ENCODE measurements at regions not wholly inside any gene's neighbourhood (a gene's known extent, or its start where the extent isn't known, plus 50 kb on each side); places are given as distances from the start of the nearest gene placed in this dataset.

DNA sequence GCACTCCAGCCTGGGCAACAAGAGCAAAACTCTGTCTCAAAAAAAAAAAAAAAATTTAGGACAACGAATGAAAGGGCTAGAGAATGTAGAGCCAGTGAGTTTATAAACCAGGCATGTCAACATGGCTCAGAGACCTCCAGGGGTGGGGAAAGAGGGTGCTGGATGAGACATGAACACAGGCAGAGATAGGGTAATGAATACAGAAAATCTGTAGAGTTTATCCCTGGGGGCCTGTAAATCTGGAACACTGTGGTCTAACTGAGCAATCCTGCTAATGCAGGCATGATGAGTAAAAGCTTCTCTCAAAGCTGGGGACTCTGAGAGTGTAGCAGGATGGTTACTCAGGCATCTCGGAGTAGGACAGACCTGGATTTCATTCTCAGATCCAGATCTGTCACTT lies 59.2 kb upstream of the IGFBP2 start:
- Histone ChIP-seq H3K9me3 (no peaks in the 10 kb centered on the region), H3K27me3 (no peaks in the 10 kb centered on the region), H3K27ac (peak overlapping the region; percentile 76 to 92 (median 84)), H3K4me3 (no peak overlapping the region), H3K36me3 (no peaks in the 10 kb centered on the region), H3K4me1 (peaks cover 3 to 43% (median 13%) of the 10 kb centered on the region in 3 donors)
- TF ChIP-seq, protein P1, sequence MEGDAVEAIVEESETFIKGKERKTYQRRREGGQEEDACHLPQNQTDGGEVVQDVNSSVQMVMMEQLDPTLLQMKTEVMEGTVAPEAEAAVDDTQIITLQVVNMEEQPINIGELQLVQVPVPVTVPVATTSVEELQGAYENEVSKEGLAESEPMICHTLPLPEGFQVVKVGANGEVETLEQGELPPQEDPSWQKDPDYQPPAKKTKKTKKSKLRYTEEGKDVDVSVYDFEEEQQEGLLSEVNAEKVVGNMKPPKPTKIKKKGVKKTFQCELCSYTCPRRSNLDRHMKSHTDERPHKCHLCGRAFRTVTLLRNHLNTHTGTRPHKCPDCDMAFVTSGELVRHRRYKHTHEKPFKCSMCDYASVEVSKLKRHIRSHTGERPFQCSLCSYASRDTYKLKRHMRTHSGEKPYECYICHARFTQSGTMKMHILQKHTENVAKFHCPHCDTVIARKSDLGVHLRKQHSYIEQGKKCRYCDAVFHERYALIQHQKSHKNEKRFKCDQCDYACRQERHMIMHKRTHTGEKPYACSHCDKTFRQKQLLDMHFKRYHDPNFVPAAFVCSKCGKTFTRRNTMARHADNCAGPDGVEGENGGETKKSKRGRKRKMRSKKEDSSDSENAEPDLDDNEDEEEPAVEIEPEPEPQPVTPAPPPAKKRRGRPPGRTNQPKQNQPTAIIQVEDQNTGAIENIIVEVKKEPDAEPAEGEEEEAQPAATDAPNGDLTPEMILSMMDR (IDR thresholded peaks at IDR 0.05): no peak
- no peak for TF ChIP-seq POLR2AphosphoS5 (IDR thresholded peaks at IDR 0.05)
- no peak for TF ChIP-seq EP300 (IDR thresholded peaks at IDR 0.05)
- TF ChIP-seq POLR2A (IDR thresholded peaks at IDR 0.05): no peak
- 36% methylated on average over 2 of the region's 2 CpGs; no CpG with 5 or more reads in 1 of the 2 donors for WGBS, 2 donors (ENCODE audit: low coverage in 1 of 2)
- no peak for ATAC-seq

- Histone ChIP-seq H3K4me3 (no peak overlapping the region), H3K27me3 (no peaks in the 10 kb centered on the region), H3K27ac (peak overlapping the region; percentile 76 to 92 (median 84)), H3K4me1 (peaks cover 3 to 43% (median 13%) of the 10 kb centered on the region in 3 donors), H3K36me3 (no peaks in the 10 kb centered on the region), H3K9me3 (no peaks in the 10 kb centered on the region)
- no peak for TF ChIP-seq POLR2AphosphoS5 (IDR thresholded peaks at IDR 0.05)
- TF ChIP-seq EP300 (IDR thresholded peaks at IDR 0.05): no peak
- TF ChIP-seq, protein P1 (IDR thresholded peaks at IDR 0.05): no peak
- TF ChIP-seq POLR2A (IDR thresholded peaks at IDR 0.05): no peak
- 96 to 100% methylated on average over 3 of the region's 3 CpGs for WGBS, 2 donors (ENCODE audit: low coverage in 1 of 2)
- no peak for ATAC-seq
Observed at GRCh38 chr2:216574586-216574985, 58.6 kb upstream of the IGFBP2 start.

- no peak overlapping the region for H3K4me3 ChIP-seq
- no peaks in the 10 kb centered on the region for H3K27me3 ChIP-seq
- H3K27ac ChIP-seq: peak overlapping the region in 3 of 4 donors; percentile 76 to 85 (median 83)
- WGBS, 2 donors (ENCODE audit: low coverage in 1 of 2): 60% methylated on average over 1 of the region's 1 CpG; no CpG with 5 or more reads in 1 of the 2 donors
- H3K4me1 ChIP-seq: peaks cover 3 to 52% (median 13%) of the 10 kb centered on the region in 3 donors
- H3K9me3 ChIP-seq: no peaks in the 10 kb centered on the region
- H3K36me3 ChIP-seq: no peaks in the 10 kb centered on the region
- ATAC-seq: no peak
- no peak for TF ChIP-seq POLR2AphosphoS5 (IDR thresholded peaks at IDR 0.05)
- TF ChIP-seq POLR2A (IDR thresholded peaks at IDR 0.05): no peak
- TF ChIP-seq EP300 (IDR thresholded peaks at IDR 0.05): no peak
- TF ChIP-seq, protein P1 (IDR thresholded peaks at IDR 0.05): no peak
Observed at GRCh38 chr2:216575465-216575864, 57.8 kb upstream of the IGFBP2 start.

DNA sequence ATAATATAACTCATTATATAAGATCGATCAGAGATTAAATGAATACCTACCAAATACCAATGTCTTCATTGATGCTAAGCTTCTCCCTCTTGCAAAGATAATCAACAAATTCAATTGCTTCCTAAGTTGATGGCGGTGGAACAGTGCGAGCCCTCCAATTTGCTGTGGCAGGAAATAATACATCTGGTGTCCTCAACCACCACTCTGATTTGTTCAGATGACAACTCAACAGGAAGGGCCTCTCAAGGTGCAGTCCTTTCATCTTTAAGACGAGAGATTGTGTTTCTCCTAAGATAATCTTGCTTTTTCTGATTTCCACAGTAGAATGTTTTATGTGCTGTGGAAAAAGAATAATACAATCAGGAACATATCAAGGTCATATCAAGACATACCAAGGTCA lies 56.6 kb upstream of the IGFBP2 start:
- no peak for TF ChIP-seq EP300 (IDR thresholded peaks at IDR 0.05)
- TF ChIP-seq POLR2A (IDR thresholded peaks at IDR 0.05): no peak
- TF ChIP-seq, protein P1 (IDR thresholded peaks at IDR 0.05): no peak
- TF ChIP-seq POLR2AphosphoS5 (IDR thresholded peaks at IDR 0.05): no peak
- no peak for ATAC-seq
- H3K4me3 ChIP-seq: no peak overlapping the region

DNA sequence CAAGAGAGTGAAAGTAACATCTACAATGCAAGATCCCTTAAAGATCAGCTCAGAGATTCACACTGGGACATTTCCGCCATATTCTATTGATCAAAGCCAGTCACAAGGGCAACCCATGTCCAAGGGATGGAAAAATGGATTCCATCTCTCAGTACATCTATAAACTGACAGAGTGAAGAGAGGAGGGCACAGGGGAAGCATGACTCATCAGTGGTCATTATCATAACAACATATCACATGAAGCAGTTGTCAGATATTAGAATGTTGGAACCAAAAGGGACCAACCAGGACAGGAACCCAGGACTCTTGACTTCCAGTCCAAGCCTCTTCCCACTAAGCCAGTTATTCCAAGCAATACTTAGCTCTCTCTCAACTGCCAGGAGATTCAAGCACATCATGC lies 54.9 kb upstream of the IGFBP2 start:
- TF ChIP-seq POLR2A (IDR thresholded peaks at IDR 0.05) (no peak), POLR2AphosphoS5 (IDR thresholded peaks at IDR 0.05) (no peak), EP300 (IDR thresholded peaks at IDR 0.05) (no peak)
- TF ChIP-seq, protein P1 (IDR thresholded peaks at IDR 0.05): no peak
- H3K36me3 ChIP-seq: no peaks in the 10 kb centered on the region
- H3K27ac ChIP-seq: peak overlapping the region in 2 of 4 donors; percentile 13 to 38
- ATAC-seq: no peak
- H3K4me3 ChIP-seq: no peak overlapping the region
- WGBS, 2 donors (ENCODE audit: low coverage in 1 of 2): 80 to 100% methylated on average over 1 of the region's 1 CpG
- H3K4me1 ChIP-seq: peaks cover 3 to 48% (median 6%) of the 10 kb centered on the region in 3 donors
- no peaks in the 10 kb centered on the region for H3K9me3 ChIP-seq
- no peaks in the 10 kb centered on the region for H3K27me3 ChIP-seq

More for the DNA sequence above, 56.6 kb upstream of the IGFBP2 start:
- WGBS, 2 donors (ENCODE audit: low coverage in 1 of 2): 92 to 97% methylated on average over 4 of the region's 4 CpGs
- Histone ChIP-seq H3K27ac (peak overlapping the region in 1 of 4 donors; percentile 16), H3K4me1 (peaks cover 3 to 52% (median 13%) of the 10 kb centered on the region in 3 donors), H3K36me3 (no peaks in the 10 kb centered on the region), H3K27me3 (no peaks in the 10 kb centered on the region), H3K9me3 (no peaks in the 10 kb centered on the region)

Measured in gastroesophageal sphincter (tissue), 4 donors.